Mesothelial cell of epicardium (in vitro differentiated cells): ENCODE measurements at regions not wholly inside any gene's neighbourhood (a gene's known extent, or its start where the extent isn't known, plus 50 kb on each side); places are given as distances from the start of the nearest gene placed in this dataset.

ENCODE experiments used
- DNase-seq, 2 experiments: peaks; one replicate each; pipeline ENCODE4 v3.0.0; 2021; ENCODE audit warnings: low spot score in 2 of 2; ENCODE audit not compliant: unreplicated experiment in 2 of 2
- H3K27ac Mint-ChIP-seq: 2 replicates; pipeline ENCODE4 v1.8.0; 2021; ENCODE audit warnings: mixed read lengths
- H3K27me3 Mint-ChIP-seq: 2 replicates; pipeline ENCODE4 v1.8.0; 2021; ENCODE audit warnings: low read depth, mixed read lengths
- H3K36me3 Mint-ChIP-seq: 2 replicates; pipeline ENCODE4 v1.8.0; 2021; ENCODE audit warnings: mixed read lengths
- H3K4me1 Mint-ChIP-seq: 2 replicates; pipeline ENCODE4 v1.8.0; 2021; ENCODE audit warnings: mixed read lengths
- H3K4me3 Mint-ChIP-seq: 2 replicates; pipeline ENCODE4 v1.8.0; 2021; ENCODE audit warnings: mild to moderate bottlenecking, moderate library complexity, mixed read lengths
- H3K9me3 Mint-ChIP-seq: 2 replicates; pipeline ENCODE4 v1.8.0; 2021; ENCODE audit warnings: mixed read lengths
- TF ChIP-seq, protein P1 (sequence below): fragments of 200-600 bp; sonication (generic); IDR thresholded peaks from one replicate; pipeline ENCODE4 v1.5.0; 2021; ENCODE audit warnings: antibody characterized with exemption; ENCODE audit not compliant: unreplicated experiment

DNA sequence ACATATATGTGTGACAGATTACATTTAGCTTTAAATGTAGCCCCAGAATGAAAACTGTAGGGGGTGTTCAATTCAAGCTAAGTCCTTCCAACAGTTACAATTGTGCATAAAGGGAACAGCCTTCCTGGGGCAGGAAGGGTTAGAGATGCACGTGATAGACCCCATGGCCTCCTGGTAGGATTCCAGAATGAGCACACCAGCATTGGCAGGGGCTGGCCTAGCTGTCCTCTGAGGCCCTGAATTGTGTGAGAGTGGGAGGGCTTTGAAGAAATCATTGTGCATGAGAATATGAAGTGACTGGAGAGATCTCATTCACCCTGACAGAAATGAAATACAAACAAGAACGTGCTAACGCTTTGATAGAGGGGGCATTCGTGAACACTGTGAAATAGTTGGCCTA is 663.8 kb upstream of the KLF4 start:
- H3K9me3 Mint-ChIP-seq, result no peaks in the 10 kb centered on the region
- no peaks in the 10 kb centered on the region for H3K36me3 Mint-ChIP-seq
- H3K27ac Mint-ChIP-seq, result no peak overlapping the region

DNA sequence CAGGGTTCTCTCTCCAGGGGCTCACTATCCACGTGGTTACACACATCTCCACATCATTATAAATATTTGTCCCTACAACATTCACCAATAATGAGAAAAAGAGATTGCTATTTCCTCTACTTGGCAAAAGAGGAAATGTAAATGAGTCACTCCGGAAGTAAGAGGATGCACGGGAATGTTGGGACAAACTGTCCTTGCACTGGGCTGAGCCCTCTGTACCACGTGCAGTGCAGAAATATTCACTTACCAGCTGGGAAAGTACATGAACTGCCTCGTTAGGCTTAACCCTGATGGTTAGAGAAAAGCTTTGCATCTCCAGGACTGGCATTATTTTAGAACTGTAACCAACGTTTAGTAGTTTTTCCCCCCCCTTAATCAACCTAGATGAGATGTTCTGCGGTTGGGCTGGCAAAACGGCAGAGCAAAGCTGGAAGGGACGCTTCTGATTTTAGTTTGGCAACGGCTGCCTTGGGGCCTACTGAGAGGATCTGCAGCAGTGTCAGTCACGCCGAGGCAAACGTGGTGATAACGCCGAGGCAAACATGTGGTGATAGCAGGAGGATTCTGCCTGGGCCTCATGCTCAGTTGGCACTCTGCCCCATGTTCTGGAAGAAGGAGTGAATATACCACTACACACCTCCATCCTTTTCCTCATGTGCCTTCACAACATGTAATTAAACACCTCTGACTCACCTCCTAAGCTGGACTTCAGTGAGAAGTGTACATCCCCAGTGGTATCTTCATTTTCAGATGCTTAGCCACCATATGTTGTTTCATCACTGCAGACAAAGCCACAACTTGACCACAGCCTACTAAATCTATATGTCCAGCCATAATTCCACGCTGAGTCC is 661.4 kb upstream of the KLF4 start:
- no peak for DNase-seq
- no peaks in the 10 kb centered on the region for H3K9me3 Mint-ChIP-seq
- H3K4me3 Mint-ChIP-seq, result no peak overlapping the region

More for the DNA sequence above, 663.8 kb upstream of the KLF4 start:
- Mint-ChIP-seq H3K27me3 (peaks cover 13% of the 10 kb centered on the region), H3K4me3 (no peak overlapping the region), H3K4me1 (no peaks in the 10 kb centered on the region)
- TF ChIP-seq, protein P1, sequence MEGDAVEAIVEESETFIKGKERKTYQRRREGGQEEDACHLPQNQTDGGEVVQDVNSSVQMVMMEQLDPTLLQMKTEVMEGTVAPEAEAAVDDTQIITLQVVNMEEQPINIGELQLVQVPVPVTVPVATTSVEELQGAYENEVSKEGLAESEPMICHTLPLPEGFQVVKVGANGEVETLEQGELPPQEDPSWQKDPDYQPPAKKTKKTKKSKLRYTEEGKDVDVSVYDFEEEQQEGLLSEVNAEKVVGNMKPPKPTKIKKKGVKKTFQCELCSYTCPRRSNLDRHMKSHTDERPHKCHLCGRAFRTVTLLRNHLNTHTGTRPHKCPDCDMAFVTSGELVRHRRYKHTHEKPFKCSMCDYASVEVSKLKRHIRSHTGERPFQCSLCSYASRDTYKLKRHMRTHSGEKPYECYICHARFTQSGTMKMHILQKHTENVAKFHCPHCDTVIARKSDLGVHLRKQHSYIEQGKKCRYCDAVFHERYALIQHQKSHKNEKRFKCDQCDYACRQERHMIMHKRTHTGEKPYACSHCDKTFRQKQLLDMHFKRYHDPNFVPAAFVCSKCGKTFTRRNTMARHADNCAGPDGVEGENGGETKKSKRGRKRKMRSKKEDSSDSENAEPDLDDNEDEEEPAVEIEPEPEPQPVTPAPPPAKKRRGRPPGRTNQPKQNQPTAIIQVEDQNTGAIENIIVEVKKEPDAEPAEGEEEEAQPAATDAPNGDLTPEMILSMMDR, result no peak
- no peak for DNase-seq

DNA sequence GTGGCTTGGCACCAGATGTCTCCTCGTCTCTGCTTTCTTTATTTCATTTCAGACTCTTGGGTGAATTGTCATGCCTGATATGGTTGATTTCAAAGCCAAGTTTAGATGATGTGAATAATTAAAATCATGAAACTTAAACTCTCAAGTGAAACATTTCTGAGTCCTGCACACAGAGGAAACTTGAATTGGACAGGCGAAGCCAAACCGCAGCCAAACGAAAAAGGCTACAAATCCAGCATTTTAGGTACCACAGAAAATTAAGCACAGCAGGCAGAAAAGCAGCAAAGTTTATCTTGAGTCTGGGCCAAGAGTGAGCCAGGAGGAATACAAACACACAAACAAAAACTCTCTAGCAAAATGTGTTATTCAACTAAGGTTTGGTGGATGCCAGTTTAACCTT is 659.8 kb upstream of the KLF4 start:
- TF ChIP-seq, protein P1, result no peak
- H3K27me3 Mint-ChIP-seq, result peaks cover 24% of the 10 kb centered on the region
- DNase-seq, result no peak
- H3K9me3 Mint-ChIP-seq, result peaks cover 5% of the 10 kb centered on the region
- H3K27ac Mint-ChIP-seq, result no peak overlapping the region
- H3K36me3 Mint-ChIP-seq, result no peaks in the 10 kb centered on the region
- no peak overlapping the region for H3K4me3 Mint-ChIP-seq
- no peaks in the 10 kb centered on the region for H3K4me1 Mint-ChIP-seq

More for the DNA sequence above, 661.4 kb upstream of the KLF4 start:
- no peaks in the 10 kb centered on the region for H3K36me3 Mint-ChIP-seq
- no peak overlapping the region for H3K27ac Mint-ChIP-seq
- TF ChIP-seq, protein P1, result no peak
- H3K4me1 Mint-ChIP-seq, result no peaks in the 10 kb centered on the region
- peaks cover 24% of the 10 kb centered on the region for H3K27me3 Mint-ChIP-seq

DNA sequence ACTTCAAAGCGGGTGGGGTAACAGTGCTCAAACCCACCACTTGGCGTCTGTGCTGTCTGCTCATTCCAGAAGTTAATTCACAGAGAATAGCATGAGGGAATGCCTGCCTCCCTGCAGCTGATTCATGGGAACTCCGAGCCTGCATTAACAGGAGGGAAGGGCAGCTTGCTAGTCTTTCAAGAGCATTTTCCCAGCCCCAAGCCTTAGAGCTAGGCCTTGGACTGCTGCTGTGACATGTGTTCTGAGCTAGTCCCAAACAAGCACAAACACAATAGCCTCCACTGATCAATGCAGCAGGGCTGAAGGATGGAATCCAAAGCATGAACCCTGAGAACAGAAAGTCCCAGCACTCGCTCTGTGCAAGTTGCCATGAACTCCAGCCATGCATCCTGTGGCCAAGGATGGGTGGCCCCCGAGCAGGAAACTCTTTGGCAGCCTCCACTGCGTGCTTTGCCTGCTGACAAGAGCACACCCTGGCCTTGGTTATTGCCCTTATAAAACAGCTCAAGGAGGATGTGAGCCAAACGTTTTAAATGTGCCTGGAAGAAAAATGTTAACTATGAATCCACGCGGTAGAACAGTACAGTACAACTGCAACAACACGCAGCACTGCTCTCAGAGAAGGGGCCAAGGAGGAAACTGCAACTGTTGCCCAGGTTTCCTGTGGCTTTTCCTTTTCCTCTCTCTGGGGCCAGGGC is 653.1 kb upstream of the KLF4 start:
- no peak for DNase-seq
- no peak overlapping the region for H3K4me3 Mint-ChIP-seq
- H3K27ac Mint-ChIP-seq, result peak overlapping the region; percentile 73

DNA sequence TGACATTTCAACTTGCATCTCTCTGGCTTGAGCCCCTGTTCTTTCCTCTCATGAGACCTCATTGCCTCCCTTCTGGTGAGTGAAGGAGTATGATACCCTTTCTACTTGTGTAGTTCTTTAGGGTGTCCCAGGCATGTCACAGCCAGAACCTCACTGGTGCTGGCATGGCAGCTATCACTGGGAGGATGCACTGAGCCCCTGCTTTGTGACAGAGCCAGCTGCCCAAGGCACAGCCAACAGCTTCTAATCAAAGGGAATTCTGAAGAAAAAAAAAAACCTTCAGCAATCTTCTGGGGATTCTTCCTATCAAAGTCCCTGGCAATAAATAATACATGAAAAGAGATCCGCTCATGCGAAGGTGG is 652.6 kb upstream of the KLF4 start:
- peak overlapping the region; percentile 55 for H3K27ac Mint-ChIP-seq
- H3K27me3 Mint-ChIP-seq, result peaks cover 3% of the 10 kb centered on the region

More for the DNA sequence above, 653.1 kb upstream of the KLF4 start:
- H3K27me3 Mint-ChIP-seq, result peaks cover 8% of the 10 kb centered on the region
- TF ChIP-seq, protein P1, result no peak
- H3K36me3 Mint-ChIP-seq, result no peaks in the 10 kb centered on the region
- peaks cover 5% of the 10 kb centered on the region for H3K9me3 Mint-ChIP-seq
- peaks cover 11% of the 10 kb centered on the region for H3K4me1 Mint-ChIP-seq

More for the DNA sequence above, 652.6 kb upstream of the KLF4 start:
- Mint-ChIP-seq H3K36me3 (no peaks in the 10 kb centered on the region), H3K4me1 (peaks cover 11% of the 10 kb centered on the region), H3K4me3 (no peak overlapping the region), H3K9me3 (peaks cover 5% of the 10 kb centered on the region)
- DNase-seq, result no peak
- TF ChIP-seq, protein P1, result no peak
